ENCODE measurements at regions not wholly inside any gene's neighbourhood (a gene's known extent, or its start where the extent isn't known, plus 50 kb on each side); places are given as distances from the start of the nearest gene placed in this dataset.
"Not testable (repeated sequence)": the region's sequence is repeated elsewhere in the genome, so short reads cannot be mapped to it uniquely, and the experiment has no call there.

DNA sequence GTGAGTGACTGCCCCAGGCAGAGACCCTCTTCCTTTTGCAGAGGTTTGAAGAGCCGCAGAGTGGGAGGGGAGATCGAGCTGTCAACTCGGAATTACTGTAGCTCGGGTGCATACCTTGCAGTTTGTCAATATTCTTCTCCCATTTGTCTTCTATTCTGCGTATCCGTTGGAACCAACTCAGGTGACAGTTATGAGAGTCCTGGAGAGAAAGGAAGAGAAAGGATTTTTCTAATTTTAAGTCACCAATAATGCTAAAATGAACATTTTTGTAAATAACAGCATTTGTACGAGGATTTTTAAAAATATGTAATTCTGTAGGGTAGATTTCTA is 1393.4 kb downstream of the CDH12 start:
- TF ChIP-seq, protein P1, sequence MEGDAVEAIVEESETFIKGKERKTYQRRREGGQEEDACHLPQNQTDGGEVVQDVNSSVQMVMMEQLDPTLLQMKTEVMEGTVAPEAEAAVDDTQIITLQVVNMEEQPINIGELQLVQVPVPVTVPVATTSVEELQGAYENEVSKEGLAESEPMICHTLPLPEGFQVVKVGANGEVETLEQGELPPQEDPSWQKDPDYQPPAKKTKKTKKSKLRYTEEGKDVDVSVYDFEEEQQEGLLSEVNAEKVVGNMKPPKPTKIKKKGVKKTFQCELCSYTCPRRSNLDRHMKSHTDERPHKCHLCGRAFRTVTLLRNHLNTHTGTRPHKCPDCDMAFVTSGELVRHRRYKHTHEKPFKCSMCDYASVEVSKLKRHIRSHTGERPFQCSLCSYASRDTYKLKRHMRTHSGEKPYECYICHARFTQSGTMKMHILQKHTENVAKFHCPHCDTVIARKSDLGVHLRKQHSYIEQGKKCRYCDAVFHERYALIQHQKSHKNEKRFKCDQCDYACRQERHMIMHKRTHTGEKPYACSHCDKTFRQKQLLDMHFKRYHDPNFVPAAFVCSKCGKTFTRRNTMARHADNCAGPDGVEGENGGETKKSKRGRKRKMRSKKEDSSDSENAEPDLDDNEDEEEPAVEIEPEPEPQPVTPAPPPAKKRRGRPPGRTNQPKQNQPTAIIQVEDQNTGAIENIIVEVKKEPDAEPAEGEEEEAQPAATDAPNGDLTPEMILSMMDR (conservative IDR thresholded peaks at IDR 0.05) = not testable (repeated sequence)
- not testable (repeated sequence) for TF ChIP-seq ZFX (IDR thresholded peaks at IDR 0.05)
